Retinal pigment epithelial cell (primary cell): ENCODE measurements at regions not wholly inside any gene's neighbourhood (a gene's known extent, or its start where the extent isn't known, plus 50 kb on each side); places are given as distances from the start of the nearest gene placed in this dataset.

Source experiments
- DNase-seq: peaks from one replicate; pipeline ENCODE4 v3.0.0-alpha.2; 2010; ENCODE audit warnings: low read depth
- H3K4me3 ChIP-seq: 2 replicates; pipeline ENCODE4 v1.5.1; 2011; ENCODE audit warnings: mild to moderate bottlenecking, low read length, control low read depth, moderate library complexity
- TF ChIP-seq, protein P1 (sequence below): conservative IDR thresholded peaks from 2 replicates; pipeline ENCODE4 v1.5.1; 2011; ENCODE audit warnings: low read depth, low read length, control low read depth, inconsistent platforms

DNA sequence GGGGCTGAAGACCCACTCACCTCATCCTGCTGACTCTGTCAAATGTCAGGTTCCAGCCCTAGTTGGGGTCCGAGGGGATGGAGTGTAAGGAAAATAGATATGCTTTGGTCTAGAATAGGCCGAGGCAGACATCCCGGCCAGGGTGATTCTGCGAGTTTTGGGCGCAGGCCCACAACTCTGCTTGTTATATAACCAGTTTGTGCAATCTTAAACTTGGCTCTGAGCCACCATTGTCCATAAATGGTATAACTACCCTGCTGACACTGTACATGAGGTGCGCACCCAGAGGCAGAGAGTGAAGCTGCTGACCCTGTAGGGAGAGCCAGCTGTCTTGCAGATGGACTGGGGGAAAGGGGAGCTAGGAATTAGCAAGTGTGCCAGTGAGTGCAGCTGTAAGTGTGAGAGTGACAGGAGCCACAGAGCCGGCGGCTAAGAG lies 1388.8 kb downstream of the AMY1C start:
- TF ChIP-seq, protein P1, sequence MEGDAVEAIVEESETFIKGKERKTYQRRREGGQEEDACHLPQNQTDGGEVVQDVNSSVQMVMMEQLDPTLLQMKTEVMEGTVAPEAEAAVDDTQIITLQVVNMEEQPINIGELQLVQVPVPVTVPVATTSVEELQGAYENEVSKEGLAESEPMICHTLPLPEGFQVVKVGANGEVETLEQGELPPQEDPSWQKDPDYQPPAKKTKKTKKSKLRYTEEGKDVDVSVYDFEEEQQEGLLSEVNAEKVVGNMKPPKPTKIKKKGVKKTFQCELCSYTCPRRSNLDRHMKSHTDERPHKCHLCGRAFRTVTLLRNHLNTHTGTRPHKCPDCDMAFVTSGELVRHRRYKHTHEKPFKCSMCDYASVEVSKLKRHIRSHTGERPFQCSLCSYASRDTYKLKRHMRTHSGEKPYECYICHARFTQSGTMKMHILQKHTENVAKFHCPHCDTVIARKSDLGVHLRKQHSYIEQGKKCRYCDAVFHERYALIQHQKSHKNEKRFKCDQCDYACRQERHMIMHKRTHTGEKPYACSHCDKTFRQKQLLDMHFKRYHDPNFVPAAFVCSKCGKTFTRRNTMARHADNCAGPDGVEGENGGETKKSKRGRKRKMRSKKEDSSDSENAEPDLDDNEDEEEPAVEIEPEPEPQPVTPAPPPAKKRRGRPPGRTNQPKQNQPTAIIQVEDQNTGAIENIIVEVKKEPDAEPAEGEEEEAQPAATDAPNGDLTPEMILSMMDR, result no peak
- H3K4me3 ChIP-seq, result no peak overlapping the region
- peak; percentile 8 for DNase-seq

DNA sequence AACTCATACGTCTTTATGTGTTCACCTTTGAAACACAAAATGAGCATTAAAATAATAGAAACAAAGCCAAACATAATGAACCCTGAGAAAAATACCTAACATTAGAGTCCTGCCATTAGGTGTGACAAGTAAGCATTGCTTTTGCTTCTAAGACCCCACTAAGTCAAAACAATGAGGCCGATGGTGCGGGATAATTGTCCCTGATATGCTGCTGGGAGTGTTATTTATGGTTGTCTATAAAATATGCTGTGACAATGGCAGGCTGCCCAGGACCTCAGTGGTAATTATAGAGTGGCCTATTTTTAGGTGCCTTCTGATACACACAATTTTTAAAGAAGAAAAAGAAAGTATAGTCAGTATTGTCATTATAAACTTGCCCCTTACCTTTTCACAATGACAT lies 1423.1 kb downstream of the AMY1C start:
- TF ChIP-seq, protein P1, result no peak
- no peak overlapping the region for H3K4me3 ChIP-seq
- no peak for DNase-seq

DNA sequence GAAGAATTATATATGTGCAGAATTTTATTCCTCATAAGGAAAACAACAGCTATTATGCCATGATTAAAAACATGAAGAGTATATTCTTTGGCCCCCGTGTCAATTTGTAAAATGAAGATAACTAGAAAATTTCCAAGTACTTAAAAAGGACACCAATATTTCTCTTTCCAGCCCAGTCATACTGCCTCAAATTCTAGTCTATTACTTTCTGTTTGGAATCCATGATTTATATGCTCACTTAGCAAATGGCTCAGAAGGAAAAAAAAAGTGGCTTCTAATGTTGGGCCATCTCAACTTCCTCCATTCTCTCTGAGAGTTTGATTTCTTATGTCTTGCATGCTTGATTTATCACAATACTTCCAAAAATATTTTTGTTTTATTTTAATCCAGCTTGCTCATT lies 1431.1 kb downstream of the AMY1C start:
- TF ChIP-seq, protein P1, result no peak
- no peak overlapping the region for H3K4me3 ChIP-seq
- no peak for DNase-seq

DNA sequence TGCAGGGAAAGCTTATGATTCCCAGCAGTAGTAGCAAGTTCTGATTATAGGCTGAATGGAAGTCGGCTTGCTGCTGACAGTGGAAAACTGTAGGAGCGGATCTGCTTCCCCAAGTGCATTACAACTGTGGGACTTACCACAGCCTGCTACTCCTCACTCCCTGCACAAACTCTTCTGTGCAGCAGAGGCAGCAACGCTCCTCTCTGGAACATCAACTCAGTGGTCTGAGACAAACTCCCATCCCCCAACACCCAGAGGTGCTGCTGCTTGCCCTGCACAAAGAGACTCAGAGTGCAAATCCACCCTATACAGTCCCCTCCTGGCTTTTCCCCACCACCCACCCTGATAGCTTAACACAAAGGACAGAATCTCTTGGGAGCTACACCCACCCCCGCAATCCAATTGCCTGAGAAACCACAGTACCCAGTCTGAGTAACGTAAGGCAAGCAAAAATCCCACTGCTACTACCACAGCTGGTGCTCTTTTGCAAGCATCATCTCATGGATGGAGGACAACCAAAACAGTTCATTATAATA lies 1455.2 kb downstream of the AMY1C start:
- TF ChIP-seq, protein P1, result no peak
- no peak for DNase-seq
- H3K4me3 ChIP-seq, result no peak overlapping the region

DNA sequence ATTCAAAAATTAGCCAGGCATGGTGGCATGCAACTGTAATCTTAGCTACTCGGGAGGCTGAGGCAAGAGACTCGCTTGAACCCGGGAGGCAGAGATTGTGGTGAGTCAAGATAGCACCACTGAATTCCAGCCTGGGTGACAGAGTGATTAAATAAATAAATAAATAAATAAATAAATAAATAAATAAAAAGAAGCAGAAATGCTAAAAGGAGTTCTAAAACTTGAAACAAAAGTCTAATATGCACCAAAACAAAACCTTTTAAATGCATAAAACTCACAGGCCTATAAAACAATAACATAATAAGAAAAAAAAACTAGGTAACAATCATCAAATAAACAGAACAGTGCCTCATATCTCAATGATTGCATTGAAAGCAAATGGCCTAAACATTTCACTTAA lies 1458.9 kb downstream of the AMY1C start:
- H3K4me3 ChIP-seq, result no peak overlapping the region
- no peak for DNase-seq
- TF ChIP-seq, protein P1, result no peak

DNA sequence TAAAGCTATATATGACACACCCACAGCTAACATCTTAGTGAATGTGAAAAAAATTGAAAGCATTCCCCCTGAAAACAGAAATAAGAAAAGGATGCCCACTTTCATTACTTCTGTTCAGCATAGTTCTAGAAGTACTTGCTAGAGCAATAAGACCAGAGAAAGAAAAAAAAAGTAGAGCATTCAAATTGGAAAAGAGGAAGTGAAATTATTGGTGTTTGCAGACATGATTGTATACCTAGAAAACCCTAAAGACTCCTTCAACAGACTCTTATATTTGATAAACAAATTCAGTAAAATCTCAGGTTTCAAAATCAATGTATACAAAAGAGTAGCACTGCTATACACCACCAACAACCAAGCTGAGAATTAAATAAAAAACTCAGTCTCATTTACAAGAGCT lies 1461.0 kb downstream of the AMY1C start:
- no peak for DNase-seq
- TF ChIP-seq, protein P1, result no peak
- no peak overlapping the region for H3K4me3 ChIP-seq

DNA sequence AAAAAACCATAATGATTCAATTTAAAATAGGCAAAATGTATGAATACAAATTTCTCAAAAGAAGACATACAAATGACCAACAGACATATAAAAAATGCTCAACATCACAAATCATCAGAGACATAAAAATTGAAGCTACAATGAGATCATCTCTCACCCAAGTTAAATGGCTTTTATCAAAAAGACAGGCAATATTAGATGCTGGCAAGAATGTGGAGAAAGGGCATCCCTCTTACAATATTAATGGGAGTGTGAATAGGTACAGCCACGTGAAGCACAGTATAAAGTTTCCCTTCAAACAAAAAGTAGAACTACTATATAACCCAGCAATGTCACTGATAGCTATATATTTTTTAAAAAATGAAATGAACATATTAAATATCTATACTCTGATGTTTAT lies 1481.7 kb downstream of the AMY1C start:
- no peak overlapping the region for H3K4me3 ChIP-seq
- TF ChIP-seq, protein P1, result no peak

More for the DNA sequence above, 1481.7 kb downstream of the AMY1C start:
- no peak for DNase-seq
